ENCODE measurements at regions not wholly inside any gene's neighbourhood (a gene's known extent, or its start where the extent isn't known, plus 50 kb on each side); places are given as distances from the start of the nearest gene placed in this dataset. TPM values are rescaled to one million over a fixed set of nuclear protein-coding genes. Genes with fewer than 3 reads are reported as not detected.
"Not testable (repeated sequence)": the region's sequence is repeated elsewhere in the genome, so short reads cannot be mapped to it uniquely, and the experiment has no call there.

DNA sequence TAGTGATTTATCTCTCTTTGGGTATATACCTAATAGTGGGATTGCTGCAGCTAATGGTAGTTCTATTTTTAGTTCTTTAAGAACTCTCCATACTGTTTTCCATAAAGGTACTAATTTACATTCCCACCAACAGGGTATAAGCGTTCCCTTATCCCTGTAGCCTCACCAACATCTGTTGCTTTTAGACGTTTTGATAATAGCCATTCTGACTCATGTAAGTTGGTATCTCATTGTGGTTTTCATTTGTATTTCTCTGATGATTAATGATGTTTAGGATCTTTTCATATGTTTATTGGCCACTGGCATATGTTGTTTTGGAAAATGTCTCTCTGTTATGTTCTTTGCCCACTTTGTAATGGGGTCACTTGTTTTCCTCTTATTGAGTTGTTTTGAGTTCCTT, 88.5 kb upstream of the ZNF267 start:
- no peak for DNase-seq (ENCODE audit: low read depth)
- ChIA-PET POLR2A (no interaction called here), CTCF (no interaction called here)
- no peaks in the 10 kb centered on the region for H3K27me3 ChIP-seq (ENCODE audit: control insufficient read depth, insufficient read depth, low read length)
- H3K36me3 ChIP-seq (ENCODE audit: control insufficient read depth, insufficient read depth, low read length), result no peaks in the 10 kb centered on the region
- TF ChIP-seq, protein P1, sequence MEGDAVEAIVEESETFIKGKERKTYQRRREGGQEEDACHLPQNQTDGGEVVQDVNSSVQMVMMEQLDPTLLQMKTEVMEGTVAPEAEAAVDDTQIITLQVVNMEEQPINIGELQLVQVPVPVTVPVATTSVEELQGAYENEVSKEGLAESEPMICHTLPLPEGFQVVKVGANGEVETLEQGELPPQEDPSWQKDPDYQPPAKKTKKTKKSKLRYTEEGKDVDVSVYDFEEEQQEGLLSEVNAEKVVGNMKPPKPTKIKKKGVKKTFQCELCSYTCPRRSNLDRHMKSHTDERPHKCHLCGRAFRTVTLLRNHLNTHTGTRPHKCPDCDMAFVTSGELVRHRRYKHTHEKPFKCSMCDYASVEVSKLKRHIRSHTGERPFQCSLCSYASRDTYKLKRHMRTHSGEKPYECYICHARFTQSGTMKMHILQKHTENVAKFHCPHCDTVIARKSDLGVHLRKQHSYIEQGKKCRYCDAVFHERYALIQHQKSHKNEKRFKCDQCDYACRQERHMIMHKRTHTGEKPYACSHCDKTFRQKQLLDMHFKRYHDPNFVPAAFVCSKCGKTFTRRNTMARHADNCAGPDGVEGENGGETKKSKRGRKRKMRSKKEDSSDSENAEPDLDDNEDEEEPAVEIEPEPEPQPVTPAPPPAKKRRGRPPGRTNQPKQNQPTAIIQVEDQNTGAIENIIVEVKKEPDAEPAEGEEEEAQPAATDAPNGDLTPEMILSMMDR (IDR thresholded peaks at IDR 0.05; ENCODE audit: insufficient read depth, low read depth, low read length), result no peak
- no peak overlapping the region for H3K4me3 ChIP-seq (ENCODE audit: low read depth, low read length)

DNA sequence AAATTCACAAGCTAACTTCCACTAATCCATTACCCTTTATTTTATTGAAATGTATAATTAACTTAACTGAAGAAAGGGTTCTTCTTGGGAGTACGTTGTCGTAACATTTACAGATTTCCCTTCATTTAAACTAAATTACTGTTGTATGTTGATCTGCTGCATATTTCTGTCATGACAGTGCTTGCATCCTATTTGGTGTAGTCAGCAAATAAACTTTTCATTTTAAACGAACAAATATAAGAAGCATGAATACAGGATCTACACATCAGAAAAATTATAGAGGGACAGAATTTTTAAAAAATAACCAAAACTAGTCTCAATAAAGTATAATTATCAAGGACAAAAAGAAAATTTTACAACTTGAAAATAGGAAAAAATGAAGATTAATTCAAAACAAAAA, 66.5 kb upstream of the ZNF267 start:
- H3K4me3 ChIP-seq (ENCODE audit: low read depth, low read length), result no peak overlapping the region
- TF ChIP-seq, protein P1 (IDR thresholded peaks at IDR 0.05; ENCODE audit: insufficient read depth, low read depth, low read length), result no peak
- no peak for DNase-seq (ENCODE audit: low read depth)
- ChIA-PET CTCF (no interaction called here), POLR2A (no interaction called here)
- H3K36me3 ChIP-seq (ENCODE audit: control insufficient read depth, insufficient read depth, low read length), result no peaks in the 10 kb centered on the region
- H3K27me3 ChIP-seq (ENCODE audit: control insufficient read depth, insufficient read depth, low read length), result no peaks in the 10 kb centered on the region

DNA sequence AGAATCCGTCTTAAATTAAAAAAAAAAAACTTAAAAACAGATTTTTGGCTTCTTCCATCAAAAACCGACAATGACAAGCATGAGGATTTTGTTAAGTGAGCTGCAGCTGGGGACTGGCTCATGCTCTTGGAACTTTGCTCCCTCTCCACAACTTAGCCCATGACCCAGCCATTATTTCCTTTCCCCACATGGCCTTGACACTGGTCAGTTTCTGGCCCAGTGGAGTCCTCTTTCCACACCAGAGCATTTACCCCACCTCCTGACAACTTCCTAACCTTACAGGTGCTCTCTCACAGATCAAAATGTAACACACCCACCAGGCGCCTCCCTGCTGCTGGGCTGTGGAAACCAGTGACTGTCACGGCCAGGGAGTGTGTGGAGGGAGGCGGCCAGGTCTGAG, 62.7 kb upstream of the ZNF267 start:
- Histone ChIP-seq H3K36me3 (ENCODE audit: control insufficient read depth, insufficient read depth, low read length) (no peaks in the 10 kb centered on the region), H3K27me3 (ENCODE audit: control insufficient read depth, insufficient read depth, low read length) (no peaks in the 10 kb centered on the region), H3K4me3 (ENCODE audit: low read depth, low read length) (no peak overlapping the region)
- ChIA-PET POLR2A (no interaction called here), CTCF (no interaction called here)
- TF ChIP-seq, protein P1 (IDR thresholded peaks at IDR 0.05; ENCODE audit: insufficient read depth, low read depth, low read length), result no peak
- DNase-seq (ENCODE audit: low read depth), result no peak

DNA sequence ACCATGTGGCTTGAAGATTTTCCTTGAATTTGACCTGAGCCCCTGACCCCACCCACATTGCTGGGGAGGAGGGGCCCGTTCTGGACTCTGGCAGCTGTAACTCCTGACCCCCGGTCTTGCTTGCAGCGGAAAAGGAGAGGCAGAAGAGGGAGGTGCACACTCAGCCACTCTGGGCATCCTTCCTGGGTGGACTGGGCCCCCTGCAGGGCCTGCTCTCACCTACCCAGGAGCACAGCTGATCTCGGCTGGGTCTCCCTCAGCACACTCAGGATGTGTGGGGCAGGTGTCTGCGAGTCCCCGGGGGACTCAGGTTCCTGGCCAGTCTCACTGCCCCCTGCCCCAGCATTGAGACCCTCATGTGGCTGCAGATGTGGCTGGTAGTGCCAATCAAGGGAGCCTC, 57.5 kb upstream of the ZNF267 start:
- POLR2A ChIA-PET; CTCF ChIA-PET; H3K4me3 ChIP-seq (ENCODE audit: low read depth, low read length); DNase-seq (ENCODE audit: low read depth); H3K27me3 ChIP-seq (ENCODE audit: control insufficient read depth, insufficient read depth, low read length); H3K36me3 ChIP-seq (ENCODE audit: control insufficient read depth, insufficient read depth, low read length): not testable (repeated sequence)

DNA sequence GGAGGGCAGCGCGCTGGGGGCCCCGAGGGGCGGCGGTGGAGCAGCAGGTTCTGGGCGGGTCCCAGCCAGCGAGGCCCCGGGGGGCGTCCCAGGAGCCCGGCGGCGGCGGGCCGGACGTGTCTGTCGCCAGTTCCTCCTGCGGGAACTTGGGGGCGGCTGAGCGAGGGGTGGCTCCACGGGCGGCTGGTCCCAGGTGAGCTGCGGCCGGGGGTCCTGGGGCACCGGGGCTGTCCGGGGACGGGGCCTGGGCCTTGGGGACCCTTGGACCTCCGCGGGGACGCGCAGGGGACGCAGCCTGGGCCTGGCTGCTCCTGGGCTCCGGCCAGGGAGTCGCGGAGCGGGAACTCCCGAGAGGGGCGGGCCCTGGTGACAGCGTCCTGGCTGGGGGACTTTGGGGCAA, 54.2 kb upstream of the ZNF267 start:
- POLR2A ChIA-PET, result no interaction called here
- Histone ChIP-seq H3K4me3 (ENCODE audit: low read depth, low read length) (no peak overlapping the region), H3K36me3 (ENCODE audit: control insufficient read depth, insufficient read depth, low read length) (no peaks in the 10 kb centered on the region), H3K27me3 (ENCODE audit: control insufficient read depth, insufficient read depth, low read length) (no peaks in the 10 kb centered on the region)
- TF ChIP-seq, protein P1 (IDR thresholded peaks at IDR 0.05; ENCODE audit: insufficient read depth, low read depth, low read length), result no peak
- DNase-seq (ENCODE audit: low read depth), result no peak
- CTCF ChIA-PET, result no interaction called here

DNA sequence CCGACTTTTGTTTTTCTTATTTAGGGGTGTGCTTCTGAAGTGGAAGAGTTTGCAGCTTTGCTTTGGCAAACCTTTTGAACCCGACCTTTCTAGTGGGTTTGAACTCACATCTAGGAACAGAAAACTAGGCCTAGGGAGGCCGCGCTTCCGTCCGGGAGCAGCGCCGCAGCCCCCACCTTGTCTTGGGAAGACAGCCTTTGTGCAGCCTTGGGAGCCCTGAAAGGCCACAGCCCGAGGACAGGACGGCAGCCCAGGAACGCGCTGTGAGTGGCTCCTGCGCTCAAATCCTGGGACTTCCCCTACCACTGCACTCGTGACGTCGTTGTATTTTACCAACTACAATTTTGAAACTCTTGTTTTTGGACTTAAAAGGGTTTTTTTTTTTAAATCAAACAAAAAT, 53.7 kb upstream of the ZNF267 start:
- CTCF ChIA-PET, result no interaction called here

More for the DNA sequence above, 53.7 kb upstream of the ZNF267 start:
- TF ChIP-seq, protein P1 (IDR thresholded peaks at IDR 0.05; ENCODE audit: insufficient read depth, low read depth, low read length), result no peak
- POLR2A ChIA-PET, result no interaction called here
- Histone ChIP-seq H3K36me3 (ENCODE audit: control insufficient read depth, insufficient read depth, low read length) (no peaks in the 10 kb centered on the region), H3K4me3 (ENCODE audit: low read depth, low read length) (no peak overlapping the region), H3K27me3 (ENCODE audit: control insufficient read depth, insufficient read depth, low read length) (no peaks in the 10 kb centered on the region)
- no peak for DNase-seq (ENCODE audit: low read depth)

Small RNA genes in the stretch of these regions (small RNA-seq; reads per million reads assigned to genes)
- not detected for gene AC074050.1 (ENCODE audit: insufficient read length, low read depth, low replicate concordance)
